ENCODE measurements at regions not wholly inside any gene's neighbourhood (a gene's known extent, or its start where the extent isn't known, plus 50 kb on each side); places are given as distances from the start of the nearest gene placed in this dataset.

GRCh38 chr7:25901658-25902057 lies 250.3 kb upstream of the NFE2L3 start:
- no peak for ATAC-seq (replicated peaks)
- Mint-ChIP-seq H3K4me1 (peaks cover 5 to 8% of the 10 kb centered on the region in 2 donors), H3K36me3 (no peaks in the 10 kb centered on the region), H3K9me3 (no peaks in the 10 kb centered on the region), H3K27me3 (peaks cover 37 to 60% of the 10 kb centered on the region in 2 donors), H3K27ac (no peak overlapping the region), H3K4me3 (no peak overlapping the region)
- no peak for DNase-seq

DNA sequence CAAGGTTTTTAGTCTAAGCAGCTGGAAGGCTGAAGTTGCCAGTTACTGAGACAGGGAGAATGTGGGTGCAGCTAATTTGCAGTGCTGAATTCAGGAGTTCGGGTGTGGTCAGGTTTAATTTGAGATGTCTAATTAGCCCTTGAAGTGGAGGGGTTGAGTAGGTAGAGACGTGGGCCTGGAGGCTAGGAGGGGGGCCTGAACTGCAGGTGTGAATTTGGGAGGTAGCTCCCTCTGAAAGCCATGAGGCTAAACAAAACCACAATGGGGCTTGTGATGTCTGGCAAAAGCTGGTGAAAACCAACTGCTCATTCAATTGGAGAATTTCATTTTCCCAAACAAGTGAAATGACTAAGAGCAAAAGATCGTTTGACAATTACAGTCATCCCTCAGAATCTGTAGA lies 246.0 kb upstream of the NFE2L3 start:
- ATAC-seq (replicated peaks) (no peak), DNase-seq (no peak)
- H3K27me3 Mint-ChIP-seq: peaks cover 21 to 54% of the 10 kb centered on the region in 2 donors
- peaks cover 0 to 1% of the 10 kb centered on the region in 2 donors for H3K4me1 Mint-ChIP-seq
- H3K36me3 Mint-ChIP-seq: no peaks in the 10 kb centered on the region
- no peak overlapping the region for H3K4me3 Mint-ChIP-seq
- H3K9me3 Mint-ChIP-seq: no peaks in the 10 kb centered on the region
- H3K27ac Mint-ChIP-seq: no peak overlapping the region

DNA sequence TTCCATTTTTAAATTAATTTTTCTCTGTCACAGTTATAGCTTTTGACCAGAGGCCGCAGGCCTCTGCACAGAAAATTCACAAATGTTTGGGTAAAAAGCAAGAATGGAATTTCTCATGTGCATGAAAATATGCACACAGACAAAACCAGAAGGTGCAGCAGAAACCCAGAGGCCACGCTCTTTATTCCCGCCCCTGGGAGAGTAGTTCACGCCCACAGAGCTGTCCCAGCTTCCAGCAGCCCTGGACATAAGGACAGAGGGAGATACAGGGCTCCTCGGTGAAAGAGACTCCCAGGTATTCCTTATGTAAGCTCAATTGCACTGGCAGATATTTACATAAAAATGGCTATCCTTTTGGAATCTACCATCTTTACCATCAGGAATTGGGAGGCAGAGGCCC lies 245.2 kb upstream of the NFE2L3 start:
- no peaks in the 10 kb centered on the region for H3K9me3 Mint-ChIP-seq
- no peak overlapping the region for H3K4me3 Mint-ChIP-seq
- H3K4me1 Mint-ChIP-seq: peaks cover 0 to 1% of the 10 kb centered on the region in 2 donors
- DNase-seq: no peak
- no peak for ATAC-seq (replicated peaks)
- no peaks in the 10 kb centered on the region for H3K36me3 Mint-ChIP-seq
- H3K27me3 Mint-ChIP-seq: peaks cover 21 to 51% of the 10 kb centered on the region in 2 donors
- no peak overlapping the region for H3K27ac Mint-ChIP-seq

DNA sequence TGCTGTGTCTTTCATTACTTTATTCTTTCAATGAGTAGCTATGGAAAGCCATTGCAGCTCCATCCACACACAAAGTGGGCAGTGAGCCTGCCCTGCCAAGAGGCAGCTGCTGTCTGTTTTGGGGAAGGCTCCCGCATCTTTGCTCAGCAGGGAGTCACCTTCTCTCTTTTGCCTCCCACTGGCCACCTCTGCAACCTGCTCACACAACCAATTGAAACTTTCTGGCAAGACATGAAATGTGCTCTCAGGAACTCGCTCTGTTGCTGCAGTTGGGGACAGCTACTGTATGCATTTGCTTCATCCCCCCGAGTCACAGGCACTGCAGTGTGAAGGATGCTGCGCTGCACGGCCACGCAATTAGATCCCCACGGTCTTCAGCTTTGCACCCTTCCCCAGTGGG lies 244.8 kb upstream of the NFE2L3 start:
- no peaks in the 10 kb centered on the region for H3K36me3 Mint-ChIP-seq
- H3K9me3 Mint-ChIP-seq: no peaks in the 10 kb centered on the region
- DNase-seq (no peak), ATAC-seq (replicated peaks) (no peak)
- H3K27ac Mint-ChIP-seq: no peak overlapping the region
- H3K4me1 Mint-ChIP-seq: peaks cover 0 to 1% of the 10 kb centered on the region in 2 donors
- H3K4me3 Mint-ChIP-seq: no peak overlapping the region
- H3K27me3 Mint-ChIP-seq: peaks cover 21 to 46% of the 10 kb centered on the region in 2 donors

DNA sequence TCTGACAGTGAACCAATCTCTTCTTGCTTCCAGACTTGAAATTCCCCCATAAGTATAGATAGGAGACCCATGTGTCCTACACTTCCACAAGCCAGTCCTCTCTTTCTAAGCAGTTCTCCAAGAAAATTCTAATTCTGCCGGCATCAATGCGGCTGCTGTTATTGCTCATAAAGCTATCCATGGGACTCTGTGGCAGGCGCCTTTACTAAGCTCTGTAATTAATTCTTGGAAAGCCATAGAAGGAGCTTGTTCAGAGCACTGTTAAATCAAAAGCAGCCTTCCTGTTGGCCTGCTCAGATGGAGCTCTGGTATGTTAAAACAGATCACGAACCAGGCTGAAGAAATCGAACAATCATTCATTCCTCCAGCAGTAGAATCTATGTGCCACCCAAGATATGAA lies 244.3 kb upstream of the NFE2L3 start:
- DNase-seq: no peak
- Mint-ChIP-seq H3K36me3 (no peaks in the 10 kb centered on the region), H3K27ac (no peak overlapping the region), H3K27me3 (peaks cover 21 to 44% of the 10 kb centered on the region in 2 donors), H3K4me1 (peaks cover 0 to 1% of the 10 kb centered on the region in 2 donors), H3K9me3 (no peaks in the 10 kb centered on the region), H3K4me3 (no peak overlapping the region)
- no peak for ATAC-seq (replicated peaks)

GRCh38 chr7:25908154-25908949 lies 243.6 kb upstream of the NFE2L3 start:
- Mint-ChIP-seq H3K9me3 (no peaks in the 10 kb centered on the region), H3K4me3 (no peak overlapping the region), H3K4me1 (peaks cover 0 to 1% of the 10 kb centered on the region in 2 donors), H3K27me3 (peaks cover 21 to 44% of the 10 kb centered on the region in 2 donors), H3K27ac (no peak overlapping the region), H3K36me3 (no peaks in the 10 kb centered on the region)
- ATAC-seq (replicated peaks) (no peak), DNase-seq (no peak)

DNA sequence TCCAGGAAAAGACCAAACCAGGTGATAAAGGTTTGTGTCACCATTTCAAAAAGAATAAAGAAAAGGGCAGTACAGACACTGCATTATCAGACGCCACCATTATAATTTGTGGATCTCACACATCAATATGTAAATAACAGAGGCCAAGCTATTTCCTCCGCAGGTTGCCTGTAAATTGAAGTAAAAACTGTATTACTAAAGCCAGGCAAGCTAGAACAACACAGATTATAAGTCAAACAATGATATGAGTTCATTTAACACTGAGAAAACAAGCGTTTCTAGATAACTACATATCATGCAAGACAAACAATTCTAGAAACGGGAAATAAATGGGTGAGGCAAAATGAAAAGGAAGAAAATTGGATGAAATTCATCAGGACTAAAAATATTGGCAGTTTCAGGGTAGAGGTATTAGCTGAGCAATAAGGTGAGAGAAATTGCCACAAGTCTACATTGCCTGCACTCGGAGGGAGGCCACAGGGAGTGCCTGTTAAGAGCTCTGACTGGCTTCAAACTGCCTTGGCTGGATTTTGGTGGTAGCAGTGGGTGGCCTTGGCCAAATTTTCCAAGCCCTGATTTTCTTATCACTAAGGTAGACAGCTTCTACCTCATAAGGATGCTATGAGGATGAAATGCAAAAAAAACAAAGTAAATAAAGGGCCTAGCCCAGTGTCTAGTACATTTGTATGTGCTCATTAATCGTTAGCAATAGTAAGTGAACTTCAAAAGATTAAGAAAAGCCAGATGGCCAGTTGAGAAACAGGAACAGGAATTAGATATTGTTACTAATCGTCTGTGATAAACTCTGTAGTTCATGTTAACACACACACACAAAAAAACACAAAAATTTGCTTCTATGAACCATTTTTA lies 240.0 kb upstream of the NFE2L3 start:
- DNase-seq (no peak), ATAC-seq (replicated peaks) (no peak)
- Mint-ChIP-seq H3K27me3 (peaks cover 31 to 54% of the 10 kb centered on the region in 2 donors), H3K36me3 (no peaks in the 10 kb centered on the region), H3K4me3 (no peak overlapping the region), H3K27ac (no peak overlapping the region), H3K4me1 (no peaks in the 10 kb centered on the region), H3K9me3 (no peaks in the 10 kb centered on the region)

GRCh38 chr7:25913598-25914224 lies 238.3 kb upstream of the NFE2L3 start:
- Mint-ChIP-seq H3K36me3 (peaks cover 5% of the 10 kb centered on the region in 2 donors), H3K9me3 (peaks cover 4 to 7% of the 10 kb centered on the region in 2 donors), H3K27ac (no peak overlapping the region), H3K4me1 (no peaks in the 10 kb centered on the region), H3K27me3 (peaks cover 34 to 59% of the 10 kb centered on the region in 2 donors), H3K4me3 (no peak overlapping the region)
- ATAC-seq (replicated peaks): no peak
- DNase-seq: no peak

DNA sequence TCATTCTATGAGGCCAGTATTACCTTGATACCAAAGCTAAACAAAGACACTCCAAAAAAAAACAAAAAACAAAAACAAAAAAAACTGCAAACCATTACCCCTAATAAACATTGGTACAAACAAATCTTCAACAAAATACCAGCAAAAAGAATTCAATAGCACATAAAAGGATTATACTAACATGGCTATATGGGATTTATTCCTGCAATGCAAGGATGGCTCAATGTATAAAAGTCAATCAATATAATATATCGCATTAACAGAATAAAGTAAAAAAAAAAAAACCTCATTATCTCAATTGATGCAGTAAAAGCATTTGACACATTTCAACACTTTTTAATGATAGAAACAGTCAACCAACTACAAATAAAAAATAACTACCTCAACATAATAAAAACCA lies 233.3 kb upstream of the NFE2L3 start:
- H3K27ac Mint-ChIP-seq: peak overlapping the region; percentile 47
- DNase-seq (no peak), ATAC-seq (replicated peaks) (no peak)
- H3K9me3 Mint-ChIP-seq: peaks cover 4 to 9% of the 10 kb centered on the region in 2 donors
- H3K4me1 Mint-ChIP-seq: no peaks in the 10 kb centered on the region
- no peak overlapping the region for H3K4me3 Mint-ChIP-seq
- peaks cover 8 to 9% of the 10 kb centered on the region in 2 donors for H3K36me3 Mint-ChIP-seq
- peaks cover 54 to 70% of the 10 kb centered on the region in 2 donors for H3K27me3 Mint-ChIP-seq

GRCh38 chr7:25922296-25922695 lies 229.7 kb upstream of the NFE2L3 start:
- Mint-ChIP-seq H3K9me3 (peaks cover 7 to 9% of the 10 kb centered on the region in 2 donors), H3K27ac (no peak overlapping the region), H3K36me3 (peaks cover 8 to 9% of the 10 kb centered on the region in 2 donors), H3K4me1 (peaks cover 0 to 2% of the 10 kb centered on the region in 2 donors), H3K4me3 (no peak overlapping the region), H3K27me3 (peaks cover 38 to 46% of the 10 kb centered on the region in 2 donors)
- DNase-seq (no peak), ATAC-seq (replicated peaks) (no peak)

DNA sequence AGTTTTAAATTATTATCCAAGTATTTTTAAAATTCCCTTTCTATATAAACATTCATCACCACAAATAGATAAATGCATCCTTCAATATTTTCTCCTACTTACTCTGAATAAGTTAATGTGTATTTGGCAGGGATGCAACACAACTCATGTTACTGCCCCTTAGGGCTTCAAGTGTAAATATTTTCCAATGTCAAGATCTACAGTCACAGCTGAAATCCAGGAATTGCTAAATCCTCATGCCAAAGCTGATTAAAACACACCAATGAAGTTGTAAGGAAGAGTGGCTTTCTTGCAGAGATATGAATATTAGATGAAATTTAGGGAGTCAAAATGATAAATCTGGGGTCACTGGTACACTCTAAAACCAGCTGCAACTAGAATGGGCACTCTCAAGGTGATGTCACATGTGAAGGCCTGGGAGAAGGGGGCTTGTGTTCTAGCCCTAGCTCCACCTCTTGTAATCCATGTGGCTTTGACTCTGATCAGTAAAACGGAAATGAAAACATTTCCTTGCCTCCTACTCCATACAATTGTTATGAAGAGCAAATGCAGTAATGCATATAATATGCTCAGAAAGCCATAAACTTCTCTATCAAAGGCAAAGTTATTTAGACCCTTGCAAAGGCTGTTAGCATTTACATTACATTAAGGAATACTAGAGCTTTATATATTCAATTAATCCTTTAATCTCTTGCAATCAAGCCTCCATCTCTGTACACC lies 228.1 kb upstream of the NFE2L3 start:
- H3K9me3 Mint-ChIP-seq: peaks cover 3 to 10% of the 10 kb centered on the region in 2 donors
- no peak for DNase-seq
- no peak for ATAC-seq (replicated peaks)
- H3K27ac Mint-ChIP-seq: no peak overlapping the region
- peaks cover 38 to 46% of the 10 kb centered on the region in 2 donors for H3K27me3 Mint-ChIP-seq
- peaks cover 0 to 2% of the 10 kb centered on the region in 2 donors for H3K4me1 Mint-ChIP-seq
- no peak overlapping the region for H3K4me3 Mint-ChIP-seq
- H3K36me3 Mint-ChIP-seq: peaks cover under 1 to 2% of the 10 kb centered on the region in 2 donors

DNA sequence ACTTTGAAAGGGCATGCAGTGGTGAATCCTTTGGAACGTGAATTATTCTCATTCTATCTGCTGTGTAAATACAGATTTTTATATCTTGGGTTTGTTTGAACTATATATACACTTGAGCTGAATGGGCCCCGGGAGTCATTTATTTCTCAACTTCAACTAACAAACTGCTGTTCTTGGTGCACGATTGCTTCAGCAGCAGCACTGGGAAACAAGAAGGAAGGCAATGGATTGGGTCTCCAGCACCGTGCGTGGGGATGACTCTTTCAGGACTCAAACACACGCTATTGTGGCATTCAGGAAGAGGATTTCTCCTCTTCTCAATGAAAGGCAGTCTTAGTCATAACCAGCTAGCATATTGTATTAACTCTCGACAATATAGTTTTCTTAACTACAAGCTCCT lies 226.0 kb upstream of the NFE2L3 start:
- DNase-seq (no peak), ATAC-seq (replicated peaks) (no peak)
- Mint-ChIP-seq H3K4me1 (peaks cover 0 to 2% of the 10 kb centered on the region in 2 donors), H3K27me3 (peaks cover 37 to 56% of the 10 kb centered on the region in 2 donors), H3K36me3 (no peaks in the 10 kb centered on the region), H3K4me3 (no peak overlapping the region), H3K27ac (no peak overlapping the region), H3K9me3 (peaks cover 2 to 10% of the 10 kb centered on the region in 2 donors)

DNA sequence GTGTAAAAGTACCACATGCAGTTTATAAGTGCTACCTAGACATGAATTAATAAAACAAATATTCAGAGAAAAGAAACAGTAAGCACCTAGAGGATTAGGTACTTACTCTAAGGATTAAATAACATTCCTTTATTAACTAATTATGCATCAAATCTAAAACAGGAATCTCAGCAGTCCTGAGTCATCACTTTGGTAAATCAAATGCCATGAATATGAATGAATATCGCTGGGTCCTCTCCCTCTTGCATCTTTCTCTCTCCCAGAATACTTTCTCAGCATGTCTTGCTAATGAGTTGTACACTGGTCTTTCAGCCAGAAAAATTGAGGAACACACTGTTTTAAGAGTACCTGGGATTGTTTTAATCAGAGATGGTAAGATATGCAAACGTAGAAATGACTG lies 225.5 kb upstream of the NFE2L3 start:
- Mint-ChIP-seq H3K36me3 (no peaks in the 10 kb centered on the region), H3K27me3 (peaks cover 37 to 55% of the 10 kb centered on the region in 2 donors), H3K9me3 (peaks cover 2 to 10% of the 10 kb centered on the region in 2 donors), H3K4me1 (peaks cover 0 to 2% of the 10 kb centered on the region in 2 donors), H3K27ac (no peak overlapping the region), H3K4me3 (no peak overlapping the region)
- no peak for DNase-seq
- ATAC-seq (replicated peaks): no peak

Data from stimulated activated naive B cell treated with anti-CD40 and anti-IgM and Interleukin-4, amounts not matched to agents 10 μg/mL and 1 μg/mL and 100 μg/mL, for 72 hours (primary cell).